GM19468 (cell line): ENCODE measurements at regions not wholly inside any gene's neighbourhood (a gene's known extent, or its start where the extent isn't known, plus 50 kb on each side); places are given as distances from the start of the nearest gene placed in this dataset.

Source experiments
- ATAC-seq: cut with Tn5 transposase; IDR thresholded peaks from one replicate; pipeline ENCODE4 v1.9.1; 2021; ENCODE audit warnings: mild to moderate bottlenecking, moderate library complexity, moderate number of reproducible peaks; ENCODE audit not compliant: unreplicated experiment; ENCODE audit errors: extremely low read depth

GRCh38 chr18:78071776-78072175 is 822.1 kb downstream of the GALR1 start:
- no peak for ATAC-seq

- no peak for ATAC-seq
Measured at GRCh38 chr18:78072375-78072774, 822.7 kb downstream of the GALR1 start.

- ATAC-seq = no peak
Measured at GRCh38 chr18:78073275-78073674, 823.6 kb downstream of the GALR1 start.

GRCh38 chr18:78074400-78075020 is 824.9 kb downstream of the GALR1 start:
- no peak for ATAC-seq

GRCh38 chr18:78080081-78080480 is 830.4 kb downstream of the GALR1 start:
- no peak for ATAC-seq

- no peak for ATAC-seq
Measured at GRCh38 chr18:78080761-78081160, 831.1 kb downstream of the GALR1 start.

GRCh38 chr18:78082816-78083215 is 833.2 kb downstream of the GALR1 start:
- ATAC-seq = no peak

GRCh38 chr18:78085241-78086185 is 835.9 kb downstream of the GALR1 start:
- no peak for ATAC-seq

GRCh38 chr18:78086931-78087330 is 837.3 kb downstream of the GALR1 start:
- ATAC-seq = no peak

- ATAC-seq = no peak
Measured at GRCh38 chr18:78087338-78087737, 837.7 kb downstream of the GALR1 start.

GRCh38 chr18:78090584-78090983 is 840.9 kb downstream of the GALR1 start:
- ATAC-seq = no peak

- no peak for ATAC-seq
Measured at GRCh38 chr18:78092901-78093300, 843.3 kb downstream of the GALR1 start.

GRCh38 chr18:78099979-78100588 is 850.4 kb downstream of the GALR1 start:
- no peak for ATAC-seq

GRCh38 chr18:78101091-78101490 is 851.4 kb downstream of the GALR1 start:
- no peak for ATAC-seq

- ATAC-seq = no peak
Measured at GRCh38 chr18:78102135-78102534, 852.5 kb downstream of the GALR1 start.

GRCh38 chr18:78105611-78106010 is 856.0 kb downstream of the GALR1 start:
- ATAC-seq = no peak

GRCh38 chr18:78106946-78107345 is 857.3 kb downstream of the GALR1 start:
- no peak for ATAC-seq

- ATAC-seq = no peak
Measured at GRCh38 chr18:78107363-78107762, 857.7 kb downstream of the GALR1 start.

GRCh38 chr18:78108554-78108953 is 858.9 kb downstream of the GALR1 start:
- no peak for ATAC-seq

GRCh38 chr18:78113136-78113939 is 863.7 kb downstream of the GALR1 start:
- ATAC-seq = no peak
